KMS-11 (cell line): ENCODE measurements at regions not wholly inside any gene's neighbourhood (a gene's known extent, or its start where the extent isn't known, plus 50 kb on each side); places are given as distances from the start of the nearest gene placed in this dataset.

Experiments
- H2AFZ ChIP-seq: fragments of 200-600 bp; sonication (generic); 2 replicates; pipeline ENCODE4 v1.6.1; 2016; ENCODE audit warnings: antibody characterized with exemption, mixed run types, low read depth
- H3K27ac ChIP-seq: fragments of 200-600 bp; sonication (generic); 2 replicates; pipeline ENCODE4 v1.6.1; 2016; ENCODE audit warnings: mild to moderate bottlenecking, mixed run types
- H3K27me3 ChIP-seq: fragments of 200-600 bp; sonication (generic); 2 replicates; pipeline ENCODE4 v1.6.1; 2017; ENCODE audit warnings: mild to moderate bottlenecking, low read depth, mixed run types, moderate library complexity; ENCODE audit not compliant: insufficient read depth
- H3K36me3 ChIP-seq: fragments of 200-600 bp; sonication (generic); 2 replicates; pipeline ENCODE4 v1.6.1; 2017; ENCODE audit warnings: mild to moderate bottlenecking, mixed run types; ENCODE audit not compliant: insufficient read depth
- H3K4me1 ChIP-seq: fragments of 200-600 bp; sonication (generic); 2 replicates; pipeline ENCODE4 v1.6.1; 2016; ENCODE audit warnings: mild to moderate bottlenecking, low read depth, mixed run types; ENCODE audit not compliant: poor library complexity, severe bottlenecking
- H3K4me2 ChIP-seq: fragments of 200-600 bp; sonication (generic); 2 replicates; pipeline ENCODE4 v1.7.0; 2016; ENCODE audit warnings: mild to moderate bottlenecking, mixed run types
- H3K4me3 ChIP-seq: fragments of 200-600 bp; sonication (generic); IDR thresholded peaks from 2 replicates; pipeline ENCODE4 v1.6.1; 2017; ENCODE audit warnings: low read depth, low read length, mixed read lengths; ENCODE audit not compliant: insufficient read depth
- H3K79me2 ChIP-seq: fragments of 200-600 bp; sonication (generic); 2 replicates; pipeline ENCODE4 v1.6.1; 2016; ENCODE audit warnings: low read depth, mixed run types; ENCODE audit not compliant: insufficient read depth
- H3K9ac ChIP-seq: fragments of 200-600 bp; sonication (generic); 2 replicates; pipeline ENCODE4 v1.6.1; 2016; ENCODE audit warnings: mild to moderate bottlenecking, mixed run types
- H4K20me1 ChIP-seq: fragments of 200-600 bp; sonication (generic); 2 replicates; pipeline ENCODE4 v1.6.1; 2016; ENCODE audit warnings: mild to moderate bottlenecking, mixed run types; ENCODE audit not compliant: insufficient read depth
- TF ChIP-seq, protein P1 (sequence below): fragments of 200-600 bp; sonication (generic); conservative IDR thresholded peaks from 2 replicates; pipeline ENCODE4 v1.6.1; 2017; ENCODE audit warnings: low read depth, mild to moderate bottlenecking, antibody characterized with exemption, low read length, moderate library complexity, mixed read lengths

DNA sequence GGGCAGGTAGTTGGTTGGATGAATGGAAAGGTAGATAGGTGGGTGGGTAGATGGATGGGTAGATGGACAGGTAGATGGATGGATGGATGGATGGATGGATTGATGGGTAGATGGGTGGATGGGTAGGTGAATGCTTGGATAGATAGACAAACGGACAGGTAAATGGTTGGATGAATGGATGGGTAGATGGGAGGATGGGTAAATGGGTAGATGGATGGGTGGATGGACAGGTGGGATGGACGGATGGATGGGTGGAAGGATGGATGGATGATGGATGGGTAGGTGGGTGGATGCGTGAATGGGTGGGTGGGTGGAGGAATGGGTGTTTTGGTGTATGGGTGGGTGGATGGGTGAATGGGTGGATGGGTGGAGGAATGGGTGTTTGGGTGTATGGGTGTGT is 50.1 kb upstream of the ASAP2 start:
- Histone ChIP-seq H3K9ac (no peak overlapping the region), H3K4me1 (no peaks in the 10 kb centered on the region), H3K27ac (no peak overlapping the region), H2AFZ (no peak overlapping the region), H3K4me2 (no peak overlapping the region), H3K27me3 (no peaks in the 10 kb centered on the region), H3K79me2 (no peaks in the 10 kb centered on the region), H3K36me3 (no peaks in the 10 kb centered on the region), H3K4me3 (no peak overlapping the region), H4K20me1 (no peaks in the 10 kb centered on the region)
- TF ChIP-seq, protein P1, sequence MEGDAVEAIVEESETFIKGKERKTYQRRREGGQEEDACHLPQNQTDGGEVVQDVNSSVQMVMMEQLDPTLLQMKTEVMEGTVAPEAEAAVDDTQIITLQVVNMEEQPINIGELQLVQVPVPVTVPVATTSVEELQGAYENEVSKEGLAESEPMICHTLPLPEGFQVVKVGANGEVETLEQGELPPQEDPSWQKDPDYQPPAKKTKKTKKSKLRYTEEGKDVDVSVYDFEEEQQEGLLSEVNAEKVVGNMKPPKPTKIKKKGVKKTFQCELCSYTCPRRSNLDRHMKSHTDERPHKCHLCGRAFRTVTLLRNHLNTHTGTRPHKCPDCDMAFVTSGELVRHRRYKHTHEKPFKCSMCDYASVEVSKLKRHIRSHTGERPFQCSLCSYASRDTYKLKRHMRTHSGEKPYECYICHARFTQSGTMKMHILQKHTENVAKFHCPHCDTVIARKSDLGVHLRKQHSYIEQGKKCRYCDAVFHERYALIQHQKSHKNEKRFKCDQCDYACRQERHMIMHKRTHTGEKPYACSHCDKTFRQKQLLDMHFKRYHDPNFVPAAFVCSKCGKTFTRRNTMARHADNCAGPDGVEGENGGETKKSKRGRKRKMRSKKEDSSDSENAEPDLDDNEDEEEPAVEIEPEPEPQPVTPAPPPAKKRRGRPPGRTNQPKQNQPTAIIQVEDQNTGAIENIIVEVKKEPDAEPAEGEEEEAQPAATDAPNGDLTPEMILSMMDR, result no peak

DNA sequence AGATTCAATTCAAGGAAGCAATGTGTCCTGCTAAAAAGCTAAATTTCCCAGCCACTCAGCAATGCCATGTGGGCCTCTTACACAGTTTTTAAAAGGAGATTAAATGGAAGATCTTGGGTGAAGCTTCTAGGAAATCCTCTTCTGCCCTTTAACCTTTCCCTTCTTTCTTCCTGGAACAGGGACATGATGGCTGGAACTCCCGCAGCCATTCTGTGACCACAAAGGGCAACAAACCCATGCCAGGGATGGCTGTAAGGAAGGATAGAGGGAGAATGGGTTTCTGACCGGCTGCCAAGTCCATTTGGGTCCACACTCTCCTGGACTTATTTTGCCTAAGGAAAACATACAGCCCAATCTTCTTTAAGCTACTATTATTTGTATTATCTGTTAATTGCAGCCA is 52.6 kb upstream of the ASAP2 start:
- Histone ChIP-seq H3K4me3 (no peak overlapping the region), H3K4me1 (no peaks in the 10 kb centered on the region), H4K20me1 (no peaks in the 10 kb centered on the region), H2AFZ (no peak overlapping the region), H3K36me3 (no peaks in the 10 kb centered on the region), H3K4me2 (no peak overlapping the region), H3K27me3 (no peaks in the 10 kb centered on the region), H3K27ac (no peak overlapping the region), H3K9ac (no peak overlapping the region), H3K79me2 (no peaks in the 10 kb centered on the region)
- TF ChIP-seq, protein P1, result no peak

DNA sequence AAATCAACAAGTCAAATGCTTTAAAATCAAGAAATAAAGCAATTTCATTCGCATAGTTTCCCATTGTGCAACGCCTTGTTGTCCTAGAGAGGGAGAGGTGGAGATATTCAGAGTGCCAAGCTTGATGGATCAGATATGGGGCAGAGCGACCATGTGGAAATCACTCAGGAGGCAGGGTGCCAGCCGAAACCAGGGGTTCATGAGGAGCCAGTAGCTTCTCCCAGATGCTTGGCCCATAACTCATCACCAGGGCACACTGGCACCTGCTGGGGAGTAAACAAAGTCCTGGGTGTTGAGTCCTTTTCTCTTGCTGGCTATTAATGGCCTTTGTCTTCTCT is 53.0 kb upstream of the ASAP2 start:
- Histone ChIP-seq H3K27me3 (no peaks in the 10 kb centered on the region), H2AFZ (no peak overlapping the region), H3K79me2 (no peaks in the 10 kb centered on the region), H4K20me1 (no peaks in the 10 kb centered on the region), H3K9ac (no peak overlapping the region), H3K27ac (no peak overlapping the region), H3K4me3 (no peak overlapping the region), H3K36me3 (no peaks in the 10 kb centered on the region), H3K4me1 (no peaks in the 10 kb centered on the region), H3K4me2 (no peak overlapping the region)
- TF ChIP-seq, protein P1, result no peak

DNA sequence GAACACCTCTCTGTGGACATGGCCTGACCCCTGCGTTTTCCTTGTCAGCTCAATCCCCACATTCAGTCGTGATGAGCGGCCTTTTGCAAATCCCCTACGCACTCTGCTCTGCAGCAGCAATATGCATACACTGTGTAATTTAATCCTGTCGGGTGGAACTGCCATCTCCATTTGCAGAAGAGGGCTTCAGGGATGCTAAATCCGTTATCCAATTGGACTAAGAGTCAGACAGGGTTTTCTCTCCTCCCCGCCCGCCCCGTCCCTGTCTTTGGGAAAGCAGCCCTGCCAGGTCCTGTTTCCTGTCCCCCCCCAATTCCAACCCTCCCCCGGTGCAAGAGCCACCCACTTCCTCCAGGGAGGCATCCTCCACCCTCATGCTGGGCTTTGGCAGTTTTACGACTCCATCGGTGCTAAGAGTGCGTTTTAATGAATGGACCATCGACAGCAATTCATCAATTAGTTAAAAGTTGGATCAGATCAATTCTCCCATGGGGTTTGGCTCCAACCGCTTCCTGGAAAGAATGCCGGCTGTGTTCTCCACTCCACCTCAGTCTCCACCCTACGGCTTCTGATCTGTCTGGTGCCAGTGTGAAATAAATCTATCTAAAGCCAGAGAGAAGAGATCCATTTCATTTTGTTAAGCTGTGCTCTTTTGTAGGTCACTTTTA is 53.5 kb upstream of the ASAP2 start:
- Histone ChIP-seq H4K20me1 (no peaks in the 10 kb centered on the region), H3K27me3 (no peaks in the 10 kb centered on the region), H3K9ac (no peak overlapping the region), H3K79me2 (no peaks in the 10 kb centered on the region), H3K36me3 (no peaks in the 10 kb centered on the region), H3K27ac (no peak overlapping the region), H3K4me1 (no peaks in the 10 kb centered on the region), H3K4me3 (no peak overlapping the region), H3K4me2 (no peak overlapping the region), H2AFZ (no peak overlapping the region)
- TF ChIP-seq, protein P1, result no peak

DNA sequence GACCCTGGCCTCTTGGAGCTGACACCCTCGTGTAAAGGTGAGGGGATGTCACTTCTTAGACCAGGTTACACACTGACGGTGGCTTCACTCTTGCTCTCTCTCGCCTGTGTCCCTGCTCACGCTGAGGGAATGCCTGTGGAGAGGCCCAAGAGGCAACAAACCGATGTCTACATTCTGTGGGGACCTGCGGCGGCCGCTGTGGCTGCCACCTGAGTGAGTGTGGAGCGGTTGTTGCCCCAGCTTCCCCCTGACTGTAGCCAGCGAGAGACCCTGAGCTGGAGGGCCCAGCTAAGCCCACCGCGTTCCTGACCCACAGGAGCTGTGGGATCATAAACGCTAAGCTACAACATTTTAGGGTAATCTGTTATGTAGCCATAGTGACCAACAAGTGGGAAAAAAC is 55.7 kb upstream of the ASAP2 start:
- no peaks in the 10 kb centered on the region for H3K27me3 ChIP-seq

More for the DNA sequence above, 55.7 kb upstream of the ASAP2 start:
- no peak overlapping the region for H3K4me2 ChIP-seq
- H3K36me3 ChIP-seq, result no peaks in the 10 kb centered on the region
- no peak overlapping the region for H3K4me3 ChIP-seq
- no peak overlapping the region for H3K27ac ChIP-seq
- TF ChIP-seq, protein P1, result no peak
- no peak overlapping the region for H2AFZ ChIP-seq
- H4K20me1 ChIP-seq, result no peaks in the 10 kb centered on the region
- H3K9ac ChIP-seq, result no peak overlapping the region
- no peaks in the 10 kb centered on the region for H3K4me1 ChIP-seq
- H3K79me2 ChIP-seq, result no peaks in the 10 kb centered on the region
